Inflammatory macrophage (primary cell): ENCODE measurements at regions not wholly inside any gene's neighbourhood (a gene's known extent, or its start where the extent isn't known, plus 50 kb on each side); places are given as distances from the start of the nearest gene placed in this dataset.
A peak's percentile ranks its signal among the peaks of the same experiment; 100 is the strongest.

ENCODE experiments used
- DNase-seq, 2 donors: peaks; one replicate each; pipeline ENCODE4 v3.0.0-alpha.2; 2020 to 2022

DNA sequence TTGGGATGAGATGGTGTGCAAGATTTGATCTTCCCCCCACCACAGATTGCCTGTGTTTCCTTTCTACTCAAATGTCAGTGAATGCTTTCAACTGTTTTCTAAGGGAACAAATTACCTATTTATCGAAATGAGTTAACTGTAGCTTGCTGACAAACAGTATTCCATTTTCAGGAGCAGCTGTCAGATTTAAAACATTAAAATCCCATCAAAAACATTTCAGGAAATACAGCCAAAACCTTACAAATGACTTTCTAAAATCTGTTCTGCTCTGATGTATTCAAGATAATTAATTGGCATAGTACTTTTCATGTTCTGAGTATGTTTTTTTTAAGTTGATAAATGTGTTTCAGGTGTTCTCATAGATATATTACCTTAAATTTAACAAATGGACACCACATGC lies 158.0 kb upstream of the DMRTA1 start:
- no peak for DNase-seq

DNA sequence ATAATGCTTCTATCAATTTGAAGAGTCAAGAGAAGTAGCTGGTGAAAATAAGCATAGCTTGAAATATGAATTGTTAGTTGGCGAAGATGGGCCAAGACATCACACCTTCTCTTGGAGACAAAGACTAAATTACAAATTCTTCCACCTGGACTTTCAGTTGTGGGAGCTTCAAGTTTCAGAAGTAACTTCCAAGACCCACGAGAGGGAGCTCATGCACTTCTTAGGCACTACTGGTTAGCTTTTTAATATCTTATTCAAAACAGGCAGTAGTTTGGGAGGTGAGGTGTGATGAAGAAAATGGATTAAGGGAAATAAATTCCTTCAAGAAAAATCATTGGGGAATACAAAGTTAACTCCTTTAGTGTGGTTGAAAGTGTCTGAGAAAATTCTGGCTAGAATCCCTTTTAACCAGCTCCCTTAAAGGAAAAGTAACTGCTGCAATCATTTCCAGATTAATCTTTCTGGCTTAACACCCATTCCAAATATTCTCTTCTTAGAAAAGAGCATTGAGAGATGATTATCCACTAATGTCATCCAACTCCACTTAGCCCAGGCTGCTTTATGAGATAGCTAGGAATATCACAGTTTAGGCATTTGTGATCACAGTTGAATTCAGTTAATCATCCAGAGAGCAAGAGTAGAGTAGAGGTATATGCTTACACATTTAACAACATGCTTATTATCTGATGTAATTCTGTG lies 139.5 kb upstream of the DMRTA1 start:
- peak; percentile 13 to 49 for DNase-seq

DNA sequence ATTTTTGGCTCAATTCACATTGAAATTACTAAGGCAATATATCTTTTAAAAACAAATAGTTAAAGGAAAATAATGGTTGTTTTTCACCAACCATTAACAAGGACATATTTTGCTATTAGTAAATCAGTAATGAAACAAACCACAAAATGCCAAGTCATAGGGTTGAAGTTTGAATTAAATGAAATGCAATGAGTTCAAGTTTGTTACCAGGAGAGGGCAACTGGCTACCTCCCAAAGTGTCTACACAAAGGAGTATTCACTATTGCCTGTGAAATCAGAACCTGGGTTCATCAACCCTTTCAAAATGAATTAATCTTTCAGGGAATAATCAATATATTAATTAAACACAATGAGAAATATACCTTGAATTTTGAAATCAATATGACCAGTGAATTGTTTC lies 138.4 kb upstream of the DMRTA1 start:
- no peak for DNase-seq

DNA sequence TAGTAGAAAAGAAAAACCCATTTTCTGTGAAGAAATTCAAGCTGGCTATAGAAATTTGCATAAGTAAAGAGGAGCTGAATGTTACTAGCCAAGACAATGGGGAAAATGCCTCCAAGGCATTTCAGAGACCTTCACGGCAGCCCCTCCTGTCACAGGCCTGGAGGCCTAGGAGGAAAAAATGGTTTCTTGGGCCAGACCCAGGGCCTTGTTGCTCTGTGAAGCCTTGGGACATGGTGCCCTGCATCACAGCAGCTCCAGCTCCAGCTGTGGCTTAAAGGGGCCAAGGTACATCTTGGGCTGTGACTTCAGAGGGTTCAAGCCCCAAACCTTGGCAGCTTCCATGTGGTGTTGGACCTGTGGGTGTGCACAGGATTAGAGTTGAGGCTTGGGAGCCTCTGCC lies 130.0 kb upstream of the DMRTA1 start:
- DNase-seq: no peak

DNA sequence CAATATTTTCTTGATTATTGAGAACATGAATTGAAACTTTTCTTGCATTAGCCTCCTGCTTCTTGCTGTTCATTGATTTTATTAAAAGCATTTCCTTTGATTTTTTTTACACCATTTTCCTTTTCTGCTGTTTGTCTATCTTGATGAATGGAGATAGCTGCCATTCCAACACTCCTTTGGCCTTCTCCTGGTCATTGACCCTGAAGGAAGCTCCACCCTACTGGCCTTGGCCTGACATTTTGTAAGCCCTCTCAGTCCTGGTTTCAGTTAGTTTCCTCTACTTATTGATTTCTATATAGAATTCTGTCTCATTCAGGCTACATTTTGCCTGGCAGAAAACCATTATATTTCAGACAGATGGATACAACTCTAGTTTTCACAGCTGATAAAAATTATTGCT lies 115.1 kb upstream of the DMRTA1 start:
- no peak for DNase-seq

DNA sequence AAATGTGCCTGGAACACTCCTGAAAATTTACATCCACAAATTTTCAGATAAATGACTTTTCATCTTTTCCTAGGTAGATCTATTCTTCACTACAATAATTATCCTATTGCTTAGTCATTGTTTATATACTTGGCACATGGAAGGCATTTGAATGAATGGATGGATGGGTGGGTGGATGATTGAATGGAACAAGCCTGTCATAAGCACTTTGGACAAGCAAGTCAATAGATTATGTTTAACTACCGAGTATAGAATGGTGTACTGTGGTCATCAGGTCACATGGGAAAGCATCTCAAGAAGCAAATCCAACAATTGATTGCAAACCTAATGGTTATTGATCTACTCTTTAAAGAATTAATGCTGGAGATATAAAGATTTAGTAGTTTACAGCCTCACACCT lies 114.4 kb upstream of the DMRTA1 start:
- no peak for DNase-seq

DNA sequence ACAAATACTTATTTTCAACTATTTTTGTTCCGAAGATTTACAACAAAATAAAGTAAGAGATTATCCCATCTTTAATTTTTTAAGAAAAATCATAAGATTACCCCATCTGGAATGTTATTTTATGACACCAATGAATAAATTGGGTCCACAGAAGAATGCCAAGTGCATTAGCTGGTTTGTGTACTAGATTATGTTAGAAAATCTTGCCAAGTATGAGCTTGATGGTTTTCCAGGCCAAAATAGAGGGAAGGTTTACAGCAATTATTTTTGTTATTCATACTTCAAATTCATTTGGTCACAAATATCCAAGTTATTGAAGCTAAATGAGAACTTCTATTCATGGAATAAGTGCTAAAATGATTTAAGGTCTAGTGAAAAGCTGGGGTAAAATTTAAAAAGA lies 109.4 kb upstream of the DMRTA1 start:
- DNase-seq: no peak

DNA sequence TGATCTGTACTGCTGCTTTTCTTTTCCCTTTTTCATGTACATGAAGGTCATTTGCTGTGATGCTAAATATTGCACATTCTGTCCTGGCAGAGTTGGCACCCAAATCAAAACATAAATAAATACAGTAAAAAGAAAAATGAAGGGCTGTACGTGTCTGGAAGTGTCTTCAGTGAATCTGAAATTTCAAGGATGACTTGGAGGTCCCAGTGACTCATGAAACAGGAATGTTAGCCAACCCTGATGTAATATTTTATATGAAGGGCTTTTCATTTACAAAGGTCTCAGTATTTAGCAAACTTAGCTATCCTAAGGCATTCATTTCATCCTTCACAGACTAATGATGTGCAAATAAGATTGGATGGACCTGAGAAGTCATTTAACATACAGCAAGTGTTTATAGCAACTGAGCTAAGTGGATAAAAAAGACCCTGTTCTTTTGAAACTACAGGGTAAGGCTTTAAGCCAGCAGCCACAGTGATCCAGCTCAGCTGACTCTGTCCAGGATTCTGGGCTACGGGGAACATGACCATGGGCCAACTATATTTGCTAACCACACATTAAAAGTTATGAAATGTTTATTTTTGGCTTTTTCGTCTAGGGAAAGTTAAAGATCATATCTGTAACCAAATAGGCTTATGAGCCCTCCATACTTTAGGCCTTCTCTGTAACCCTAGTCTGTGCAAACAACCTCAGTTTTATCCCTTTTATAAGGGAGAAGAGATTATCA lies 104.0 kb upstream of the DMRTA1 start:
- DNase-seq: no peak

DNA sequence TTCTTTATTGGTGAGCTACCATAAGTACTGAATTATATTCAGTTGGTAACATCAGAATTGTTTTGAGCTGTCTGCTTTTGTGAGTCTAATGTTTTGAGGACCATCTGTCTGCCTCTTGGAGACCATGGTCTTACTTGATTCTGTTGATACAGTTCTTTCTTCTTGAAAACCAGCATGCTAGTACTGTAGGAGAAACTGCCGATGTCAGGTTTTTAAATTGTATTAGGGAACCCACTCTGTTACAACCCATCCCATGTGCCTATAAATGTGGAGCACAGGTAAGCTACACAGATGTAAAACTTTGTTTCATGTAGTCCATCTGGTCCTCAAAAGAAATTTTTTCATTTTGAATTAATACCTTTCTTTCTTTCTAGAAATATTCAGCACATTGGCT lies 103.4 kb upstream of the DMRTA1 start:
- DNase-seq: no peak

DNA sequence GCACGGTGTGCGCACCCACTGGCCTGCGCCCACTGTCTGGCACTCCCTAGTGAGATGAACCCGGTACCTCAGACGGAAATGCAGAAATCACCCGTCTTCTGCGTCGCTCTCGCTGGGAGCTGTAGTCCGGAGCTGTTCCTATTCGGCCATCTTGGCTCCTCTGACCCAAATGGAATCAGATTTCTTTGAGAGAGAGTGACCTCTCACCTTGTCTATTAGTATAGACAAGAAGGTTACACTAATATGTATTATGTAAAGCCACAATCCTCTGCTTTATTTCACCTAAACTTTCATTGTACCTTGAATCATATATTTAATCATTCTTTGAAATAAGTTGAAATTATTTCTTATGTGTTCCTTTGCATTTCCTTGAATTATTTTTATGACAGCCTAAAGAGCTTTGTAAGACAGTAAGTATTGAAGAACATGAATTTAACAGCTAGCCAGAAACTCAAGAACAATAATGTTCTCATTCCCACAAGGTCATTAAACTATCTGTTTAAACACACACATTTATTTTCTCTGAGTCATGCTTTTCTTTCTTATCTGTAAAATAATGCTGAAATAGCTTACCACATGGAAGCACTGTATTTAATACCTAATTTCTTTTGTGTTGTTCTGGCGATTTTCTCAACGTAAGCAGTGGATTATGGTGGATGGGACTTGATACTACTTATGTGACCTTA lies 91.8 kb upstream of the DMRTA1 start:
- no peak for DNase-seq

DNA sequence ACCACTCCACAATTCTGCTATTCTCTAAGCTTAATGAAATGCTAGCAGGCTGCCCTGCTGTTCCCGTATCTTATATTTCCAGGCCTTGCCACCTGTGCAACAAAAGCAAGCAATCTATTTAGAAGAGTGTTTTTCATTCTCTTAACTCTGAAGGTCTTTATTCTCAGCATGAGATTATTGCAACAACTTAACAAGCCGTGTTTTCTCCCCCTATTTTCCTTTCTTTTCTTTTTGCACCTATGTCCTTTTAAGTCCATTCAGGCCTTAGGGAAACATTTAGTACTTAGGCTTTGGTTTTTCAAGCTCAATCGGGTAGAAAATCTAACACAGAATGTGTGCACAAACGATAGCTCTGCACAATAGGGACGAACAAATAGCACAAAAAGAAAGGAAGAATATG lies 89.6 kb upstream of the DMRTA1 start:
- no peak for DNase-seq

DNA sequence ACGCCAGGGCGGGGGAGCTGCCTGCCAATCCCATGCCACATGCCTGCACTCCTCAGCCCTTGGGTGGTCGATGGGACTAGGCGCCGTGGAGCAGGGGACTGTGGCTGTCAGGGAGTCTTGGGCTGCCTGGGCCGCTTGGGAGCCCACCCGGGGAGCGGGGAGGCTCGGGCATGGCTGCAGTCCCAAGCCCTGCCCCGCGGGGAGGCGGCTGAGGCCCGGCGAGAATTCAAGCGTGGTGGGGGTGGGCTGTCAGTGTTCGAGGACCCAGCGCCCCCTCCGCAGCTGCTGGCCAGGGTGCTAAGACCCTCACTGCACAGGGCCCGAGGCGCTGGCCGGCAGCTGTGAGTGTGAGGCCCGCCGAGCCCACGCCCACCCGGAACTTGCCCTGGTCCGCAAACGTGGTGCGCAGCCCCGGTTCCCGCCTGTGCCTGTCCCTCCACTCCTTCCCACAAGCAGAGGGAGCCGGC lies 83.2 kb upstream of the DMRTA1 start:
- no peak for DNase-seq

DNA sequence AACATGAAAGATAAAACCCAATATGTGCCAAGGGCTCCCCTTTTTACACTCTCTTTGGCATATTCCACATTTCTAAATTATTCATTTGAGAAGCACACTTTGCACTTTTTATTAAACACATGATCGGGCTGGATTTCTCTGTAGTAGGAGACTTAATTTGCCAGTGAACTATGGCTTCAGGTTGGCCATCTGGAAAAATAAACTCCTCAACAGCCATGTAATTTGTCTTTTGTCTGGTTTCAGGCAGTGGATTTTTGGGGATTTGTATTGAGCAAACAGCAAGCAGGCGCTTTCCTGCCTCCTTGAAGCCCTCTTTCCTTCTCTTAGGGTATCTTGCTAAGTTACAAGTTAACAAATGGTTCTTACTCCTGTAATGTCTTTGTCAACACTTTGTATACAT lies 73.0 kb upstream of the DMRTA1 start:
- DNase-seq: no peak

DNA sequence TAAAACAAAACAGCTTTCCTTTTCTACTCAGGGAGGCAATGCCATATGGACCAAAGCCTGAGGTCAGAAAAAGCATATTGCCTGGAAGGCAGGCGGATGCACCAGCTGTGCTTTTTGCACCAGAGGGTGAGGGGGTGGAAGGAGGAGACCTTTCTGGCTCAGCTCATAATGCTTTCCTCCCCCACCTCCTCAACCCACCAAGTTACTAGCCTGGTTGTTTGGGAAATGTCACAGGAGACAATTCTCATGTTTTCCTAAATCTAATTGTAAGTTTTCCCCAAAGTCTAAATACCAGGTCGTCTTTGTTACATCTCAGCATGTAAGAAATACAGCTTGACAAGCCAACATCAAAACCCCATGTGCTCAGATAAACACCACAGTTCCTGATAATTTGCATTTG lies 72.6 kb upstream of the DMRTA1 start:
- no peak for DNase-seq

DNA sequence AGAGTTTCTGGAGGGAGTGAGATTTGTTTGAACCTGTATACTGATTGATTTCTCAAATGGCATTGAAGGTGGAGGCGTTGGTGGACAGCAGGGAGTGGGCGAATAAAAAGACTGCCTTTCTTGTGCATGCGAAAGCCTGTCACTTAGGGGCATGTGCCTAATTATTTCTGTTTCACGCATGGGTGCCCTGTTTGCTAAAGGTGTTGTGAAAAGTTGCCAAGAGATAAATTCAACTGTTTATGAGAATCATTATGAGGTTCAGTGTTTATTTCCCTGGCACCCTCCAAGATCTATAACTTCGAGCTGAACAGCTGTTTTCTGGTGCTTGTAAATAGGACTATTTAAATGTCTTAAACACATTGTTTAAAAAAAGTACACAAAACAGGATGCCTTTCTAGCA lies 67.4 kb upstream of the DMRTA1 start:
- DNase-seq: no peak

DNA sequence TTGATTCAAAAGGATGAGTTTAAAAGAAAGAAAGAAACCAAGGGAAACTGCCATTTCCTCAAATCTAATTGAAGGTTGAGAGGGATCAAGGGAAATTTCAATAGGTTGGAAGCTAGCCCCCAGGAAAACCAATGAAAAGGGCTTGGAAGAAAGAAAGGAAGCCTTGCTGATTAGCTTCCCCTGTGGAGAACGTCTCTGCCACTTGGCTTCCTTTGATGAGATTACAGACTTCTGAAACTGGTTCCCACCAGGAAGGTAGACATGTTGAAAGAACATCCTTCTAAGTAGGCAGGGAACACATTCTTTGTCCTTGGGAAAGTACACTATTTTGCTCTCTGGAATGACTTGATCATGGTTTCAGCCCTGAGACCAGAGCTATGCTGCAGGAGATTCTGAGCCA lies 65.5 kb upstream of the DMRTA1 start:
- no peak for DNase-seq

DNA sequence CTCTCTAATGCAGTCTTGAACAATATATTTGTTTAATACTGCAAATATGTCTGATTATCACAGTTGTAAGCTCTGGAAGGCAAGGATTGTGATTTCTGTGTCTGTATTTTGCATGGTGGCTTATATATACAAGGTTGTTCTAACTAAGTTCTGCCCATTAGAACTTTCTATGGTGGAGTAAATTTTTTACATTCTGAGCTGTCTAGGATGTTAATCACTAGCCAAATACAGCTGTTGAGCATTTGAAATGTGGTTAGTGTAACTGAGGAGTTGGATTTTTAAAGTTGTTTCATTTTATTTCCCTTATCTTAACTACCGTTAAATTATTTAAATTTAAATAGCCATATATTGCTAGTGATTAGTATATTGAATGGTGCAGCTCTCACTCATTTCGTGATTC lies 64.3 kb upstream of the DMRTA1 start:
- DNase-seq: no peak

DNA sequence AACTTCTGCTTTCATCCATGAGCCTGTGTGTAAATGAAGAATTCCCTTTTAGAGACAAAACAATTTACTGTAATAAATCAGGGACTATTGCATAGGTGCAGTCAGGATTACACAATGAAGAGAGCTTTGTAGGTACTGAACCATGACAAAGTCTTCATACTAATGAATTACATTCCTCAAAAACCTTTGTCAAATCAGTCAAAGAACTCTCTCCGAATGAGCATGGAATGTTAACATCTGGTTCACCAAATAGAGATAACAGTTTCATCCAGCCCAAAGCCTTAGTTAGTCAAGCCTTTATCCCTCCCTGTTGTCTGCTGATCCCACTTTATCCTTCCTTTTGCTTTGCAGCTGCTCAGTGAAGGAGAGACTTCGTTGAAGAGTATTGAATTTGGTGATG lies 62.9 kb upstream of the DMRTA1 start:
- no peak for DNase-seq

DNA sequence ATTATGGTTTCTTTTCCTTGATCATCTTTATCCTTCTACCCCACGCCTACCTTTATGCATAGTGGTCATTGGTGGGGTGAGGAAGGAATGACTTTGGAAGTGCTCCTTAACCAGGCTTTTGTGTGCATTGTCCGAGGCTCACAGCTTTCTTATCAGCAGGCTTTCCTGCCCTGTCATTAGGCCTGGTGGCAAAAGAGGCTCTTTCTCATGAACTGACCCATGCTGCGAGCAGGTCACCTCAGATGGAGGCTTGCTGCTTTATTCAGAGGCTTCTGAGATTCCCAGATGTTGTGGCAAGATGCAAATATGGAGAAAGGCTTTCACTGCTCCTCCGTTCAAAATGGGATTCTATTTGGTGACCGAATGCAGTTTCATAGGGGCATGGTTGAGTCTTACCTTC lies 57.4 kb upstream of the DMRTA1 start:
- DNase-seq: no peak

DNA sequence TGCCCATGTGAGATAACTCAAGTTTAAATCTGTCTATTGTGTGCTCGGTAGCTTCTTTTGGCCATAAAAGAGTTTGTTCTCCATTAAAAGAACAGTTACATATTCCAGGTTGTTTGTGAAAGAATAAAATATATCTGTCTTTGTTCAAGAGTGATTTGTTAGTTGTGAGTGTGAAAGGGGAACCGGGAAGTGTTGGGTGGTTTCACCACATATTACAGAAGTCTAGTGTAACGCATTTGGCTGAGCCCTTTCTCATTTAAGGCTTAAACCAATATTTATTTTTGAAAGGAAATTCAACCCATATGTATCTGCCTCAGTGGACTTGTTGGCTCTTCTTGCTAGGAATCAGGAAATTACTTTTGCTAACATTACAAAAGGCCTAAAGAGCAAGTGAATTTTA lies 54.1 kb upstream of the DMRTA1 start:
- DNase-seq: no peak

DNA sequence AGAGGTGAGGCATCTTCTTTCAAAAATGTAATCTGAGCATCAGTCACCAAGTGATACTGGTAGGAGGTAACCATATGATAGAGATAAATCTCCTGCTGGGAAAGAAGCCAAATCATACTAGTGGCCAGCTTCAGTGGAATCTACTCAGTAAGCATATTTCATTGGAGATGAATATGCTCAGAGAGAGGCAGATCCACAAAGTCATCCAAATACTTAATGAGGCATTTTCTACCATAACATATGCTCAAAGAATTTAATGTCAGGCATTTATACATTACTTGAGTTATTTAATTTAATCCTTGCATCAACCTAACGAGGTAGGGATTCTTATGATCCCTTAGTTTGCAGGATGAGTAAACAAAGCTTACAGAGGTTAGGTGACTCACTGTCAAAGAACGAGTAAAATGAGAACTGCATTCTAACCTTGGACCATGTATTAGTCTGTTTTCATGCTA lies 50.9 kb upstream of the DMRTA1 start:
- no peak for DNase-seq
